WTC11 (cell line): ENCODE measurements at regions not wholly inside any gene's neighbourhood (a gene's known extent, or its start where the extent isn't known, plus 50 kb on each side); places are given as distances from the start of the nearest gene placed in this dataset.

Source experiments
- ATAC-seq: fragments of 200-7000 bp; cut with Tn5 transposase; 2 replicates; pipeline ENCODE4 v1.10.0; 2021; ENCODE audit warnings: mild to moderate bottlenecking, moderate library complexity
- CTCF ChIA-PET: fragments of 300-600 bp; sonication (Branson Sonifier 250); formaldehyde crosslinking; loops from one replicate; lab custom pipeline; 2021; ENCODE audit warnings: antibody characterized with exemption; lab: Charles Lee
- POLR2A ChIA-PET: fragments of 350-600 bp; sonication (Branson Sonifier 250); formaldehyde crosslinking; loops from one replicate; lab custom pipeline; 2021; ENCODE audit warnings: antibody characterized with exemption; lab: Charles Lee
- DNase-seq: peaks from one replicate; pipeline ENCODE4 v3.0.0; 2021; ENCODE audit warnings: low spot score
- H3K27ac Mint-ChIP-seq: 2 replicates; pipeline ENCODE4 v1.8.0; 2021; ENCODE audit warnings: mixed read lengths
- H3K27me3 Mint-ChIP-seq: 2 replicates; pipeline ENCODE4 v1.8.0; 2021; ENCODE audit warnings: low read depth, mild to moderate bottlenecking, moderate library complexity, mixed read lengths
- H3K36me3 Mint-ChIP-seq: 2 replicates; pipeline ENCODE4 v1.8.0; 2021; ENCODE audit warnings: mixed read lengths
- H3K4me1 Mint-ChIP-seq: 2 replicates; pipeline ENCODE4 v1.8.0; 2022; ENCODE audit warnings: mixed read lengths
- H3K4me3 Mint-ChIP-seq: 2 replicates; pipeline ENCODE4 v1.8.0; 2021; ENCODE audit warnings: mild to moderate bottlenecking, moderate library complexity, mixed read lengths
- H3K9me3 Mint-ChIP-seq: 2 replicates; pipeline ENCODE4 v1.8.0; 2021; ENCODE audit warnings: mixed read lengths
- AFF4 ChIP-seq: sonication (generic); formaldehyde crosslinking; IDR thresholded peaks from 2 replicates; pipeline ENCODE4 v1.8.1; 2023; ENCODE audit warnings: mild to moderate bottlenecking, missing genetic modification reagents, borderline replicate concordance
- AR ChIP-seq: fragments of 250-450 bp; sonication (Bioruptor Pico); IDR thresholded peaks from 2 replicates; pipeline ENCODE4 v1.9.0; 2021; ENCODE audit warnings: mild to moderate bottlenecking
- ATF3 ChIP-seq: sonication (generic); formaldehyde crosslinking; conservative IDR thresholded peaks from 2 replicates; pipeline ENCODE4 v1.8.1; 2022; ENCODE audit warnings: mild to moderate bottlenecking, missing genetic modification reagents
- CBFB ChIP-seq: sonication (generic); formaldehyde crosslinking; IDR thresholded peaks from 2 replicates; pipeline ENCODE4 v1.8.1; 2022; ENCODE audit warnings: mild to moderate bottlenecking, low read depth, missing genetic modification reagents
- CREB1 ChIP-seq: sonication (generic); formaldehyde crosslinking; IDR thresholded peaks from 2 replicates; pipeline ENCODE4 v1.8.0; 2023; ENCODE audit warnings: mild to moderate bottlenecking, missing genetic modification reagents
- E2F5 ChIP-seq: sonication (generic); formaldehyde crosslinking; IDR thresholded peaks from 2 replicates; pipeline ENCODE4 v1.8.1; 2022; ENCODE audit warnings: mild to moderate bottlenecking, moderate library complexity, missing genetic modification reagents
- ELF4 ChIP-seq: sonication (generic); formaldehyde crosslinking; IDR thresholded peaks from 2 replicates; pipeline ENCODE4 v1.8.1; 2022; ENCODE audit warnings: low read depth, mild to moderate bottlenecking, moderate library complexity, missing genetic modification reagents
- ERG ChIP-seq: fragments of 250-450 bp; sonication (Bioruptor Pico); IDR thresholded peaks from 2 replicates; pipeline ENCODE4 v1.8.0; 2021; ENCODE audit warnings: mild to moderate bottlenecking
- ETV6 ChIP-seq: sonication (generic); formaldehyde crosslinking; IDR thresholded peaks from 2 replicates; pipeline ENCODE4 v1.8.1; 2022; ENCODE audit warnings: mild to moderate bottlenecking, missing genetic modification reagents
- HMGXB4 ChIP-seq: sonication (generic); formaldehyde crosslinking; IDR thresholded peaks from 2 replicates; pipeline ENCODE4 v1.8.1; 2023; ENCODE audit warnings: mild to moderate bottlenecking, moderate library complexity, missing genetic modification reagents
- JUN ChIP-seq: sonication (generic); formaldehyde crosslinking; IDR thresholded peaks from 2 replicates; pipeline ENCODE4 v1.8.0; 2023; ENCODE audit warnings: mild to moderate bottlenecking, missing genetic modification reagents
- MAX ChIP-seq: sonication (generic); formaldehyde crosslinking; IDR thresholded peaks from 2 replicates; pipeline ENCODE4 v1.8.0; 2022; ENCODE audit warnings: mild to moderate bottlenecking, missing genetic modification reagents
- MLX ChIP-seq: sonication (generic); formaldehyde crosslinking; IDR thresholded peaks from 2 replicates; pipeline ENCODE4 v1.8.1; 2023; ENCODE audit warnings: mild to moderate bottlenecking, missing genetic modification reagents, moderate library complexity
- NFE2L1 ChIP-seq: sonication (generic); formaldehyde crosslinking; IDR thresholded peaks from 2 replicates; pipeline ENCODE4 v1.8.1; 2023; ENCODE audit warnings: missing genetic modification reagents
- NR3C1 ChIP-seq: sonication (generic); formaldehyde crosslinking; conservative IDR thresholded peaks from 2 replicates; pipeline ENCODE4 v1.8.1; 2023; ENCODE audit warnings: low read depth, mild to moderate bottlenecking, missing genetic modification reagents
- OVOL2 ChIP-seq: fragments of 250-450 bp; sonication (Bioruptor Pico); IDR thresholded peaks from 2 replicates; pipeline ENCODE4 v1.9.0; 2021; ENCODE audit warnings: mild to moderate bottlenecking, borderline replicate concordance
- SMAD3 ChIP-seq: sonication (generic); formaldehyde crosslinking; IDR thresholded peaks from 2 replicates; pipeline ENCODE4 v1.8.0; 2022; ENCODE audit warnings: missing genetic modification reagents, mild to moderate bottlenecking, borderline replicate concordance
- TEAD1 ChIP-seq: sonication (generic); formaldehyde crosslinking; IDR thresholded peaks from 2 replicates; pipeline ENCODE4 v1.8.0; 2022; ENCODE audit warnings: mild to moderate bottlenecking, missing genetic modification reagents
- ZBTB43 ChIP-seq: sonication (generic); formaldehyde crosslinking; IDR thresholded peaks from 2 replicates; pipeline ENCODE4 v1.8.1; 2023; ENCODE audit warnings: mild to moderate bottlenecking, missing genetic modification reagents
- ZMAT4 ChIP-seq: fragments of 250-450 bp; sonication (Bioruptor Pico); IDR thresholded peaks from 2 replicates; pipeline ENCODE4 v1.9.0; 2021; ENCODE audit warnings: mild to moderate bottlenecking
- ZNF232 ChIP-seq: sonication (generic); formaldehyde crosslinking; IDR thresholded peaks from 2 replicates; pipeline ENCODE4 v1.8.0; 2022; ENCODE audit warnings: mild to moderate bottlenecking, missing genetic modification reagents

GRCh38 chr4:134560728-134561127 lies 359.1 kb upstream of the PABPC4L start (continued):
- TF ChIP-seq AFF4 (CRISPR knock-in tag) (no peak), OVOL2 (CRISPR knock-in tag) (no peak), MAX (CRISPR knock-in tag) (no peak), SMAD3 (CRISPR knock-in tag) (no peak), E2F5 (CRISPR knock-in tag) (no peak), NFE2L1 (CRISPR knock-in tag) (no peak), ELF4 (no peak), TEAD1 (CRISPR knock-in tag) (no peak)

GRCh38 chr4:134552063-134552462 lies 350.5 kb upstream of the PABPC4L start:
- DNase-seq (no peak), ATAC-seq (peak; percentile 84)
- Mint-ChIP-seq H3K27ac (no peak overlapping the region), H3K9me3 (peaks cover 26% of the 10 kb centered on the region), H3K27me3 (peaks cover 44% of the 10 kb centered on the region), H3K4me3 (0 out of 2 replicates have a peak overlapping the region, but pooled peaks have one; percentile 1), H3K36me3 (peaks cover 34% of the 10 kb centered on the region), H3K4me1 (peaks cover 44% of the 10 kb centered on the region)
- no peak for TF ChIP-seq HMGXB4 (CRISPR knock-in tag)
- POLR2A ChIA-PET, result no interaction called here
- CTCF ChIA-PET, result no interaction called here

- no peak for DNase-seq
- peak; percentile 60 for ATAC-seq
- peaks cover 44% of the 10 kb centered on the region for H3K27me3 Mint-ChIP-seq
- ChIA-PET CTCF (no interaction called here), POLR2A (no interaction called here)
- H3K9me3 Mint-ChIP-seq, result peaks cover 32% of the 10 kb centered on the region
- TF ChIP-seq JUN (CRISPR knock-in tag), result no peak
- TF ChIP-seq ETV6 (CRISPR knock-in tag), result no peak
- no peak for TF ChIP-seq ZNF232 (CRISPR knock-in tag)
- TF ChIP-seq ZBTB43 (CRISPR knock-in tag), result no peak
- no peak for TF ChIP-seq ERG (CRISPR knock-in tag)
- no peak for TF ChIP-seq CREB1
- TF ChIP-seq AR, result no peak
- no peak for TF ChIP-seq NR3C1
- TF ChIP-seq ZMAT4, result no peak
- no peak for TF ChIP-seq ATF3
- TF ChIP-seq CBFB (CRISPR knock-in tag), result no peak
- no peak for TF ChIP-seq MLX
- peaks cover 42% of the 10 kb centered on the region for H3K4me1 Mint-ChIP-seq
- no peak overlapping the region for H3K4me3 Mint-ChIP-seq
- peaks cover 39% of the 10 kb centered on the region for H3K36me3 Mint-ChIP-seq
- H3K27ac Mint-ChIP-seq, result no peak overlapping the region
These were observed 349.8 kb upstream of the PABPC4L start for GRCh38 chr4:134551348-134551747.
